ENCODE measurements at regions not wholly inside any gene's neighbourhood (a gene's known extent, or its start where the extent isn't known, plus 50 kb on each side); places are given as distances from the start of the nearest gene placed in this dataset.

- no peak for TF ChIP-seq CTCF (conservative IDR thresholded peaks at IDR 0.05)
- no peak for TF ChIP-seq EZH2 (IDR thresholded peaks at IDR 0.05; ENCODE audit: low read depth)
Measured at GRCh38 chr2:147594038-147594437, 250.8 kb upstream of the ACVR2A start.
